Coronary artery (tissue), 2 donors: ENCODE measurements at regions not wholly inside any gene's neighbourhood (a gene's known extent, or its start where the extent isn't known, plus 50 kb on each side); places are given as distances from the start of the nearest gene placed in this dataset.
A peak's percentile ranks its signal among the peaks of the same experiment; 100 is the strongest.
"Not testable (repeated sequence)": the region's sequence is repeated elsewhere in the genome, so short reads cannot be mapped to it uniquely, and the experiment has no call there.

Source experiments
- DNase-seq: peaks from one replicate; pipeline ENCODE4 v3.0.0-alpha.2; 2017; ENCODE audit warnings: low spot score
- H3K27ac ChIP-seq, 2 donors: fragments of 200-600 bp; sonication (generic); one replicate each; pipeline ENCODE4 v1.5.1; 2016 to 2019
- H3K4me3 ChIP-seq: fragments of 200-600 bp; sonication (generic); 2 replicates; pipeline ENCODE4 v1.5.1; 2016; ENCODE audit warnings: mild to moderate bottlenecking, moderate library complexity
- TF ChIP-seq, protein P1 (sequence below): fragments of 200-600 bp; sonication (generic); IDR thresholded peaks from one replicate; pipeline ENCODE4 v1.5.1; 2019; ENCODE audit warnings: antibody characterized with exemption

DNA sequence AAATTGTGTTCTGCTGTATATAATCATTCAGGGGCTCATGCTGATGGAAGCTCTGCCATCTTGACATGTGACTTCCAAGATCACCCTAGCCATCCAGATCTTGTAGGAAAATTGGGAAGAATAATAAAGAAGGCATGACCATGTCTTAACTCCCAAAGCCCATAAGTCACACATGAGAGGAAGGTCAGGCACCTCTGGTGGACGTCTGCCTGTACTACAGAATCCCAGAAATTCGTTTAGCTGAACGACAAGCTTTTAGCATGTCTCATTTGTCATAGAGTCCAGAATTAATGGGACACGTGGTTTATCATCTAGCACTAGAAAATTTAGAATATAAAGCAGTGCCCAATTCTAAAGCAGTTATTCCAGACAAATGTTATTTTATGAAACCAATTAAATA lies 212.7 kb downstream of the CENPC start:
- TF ChIP-seq, protein P1, sequence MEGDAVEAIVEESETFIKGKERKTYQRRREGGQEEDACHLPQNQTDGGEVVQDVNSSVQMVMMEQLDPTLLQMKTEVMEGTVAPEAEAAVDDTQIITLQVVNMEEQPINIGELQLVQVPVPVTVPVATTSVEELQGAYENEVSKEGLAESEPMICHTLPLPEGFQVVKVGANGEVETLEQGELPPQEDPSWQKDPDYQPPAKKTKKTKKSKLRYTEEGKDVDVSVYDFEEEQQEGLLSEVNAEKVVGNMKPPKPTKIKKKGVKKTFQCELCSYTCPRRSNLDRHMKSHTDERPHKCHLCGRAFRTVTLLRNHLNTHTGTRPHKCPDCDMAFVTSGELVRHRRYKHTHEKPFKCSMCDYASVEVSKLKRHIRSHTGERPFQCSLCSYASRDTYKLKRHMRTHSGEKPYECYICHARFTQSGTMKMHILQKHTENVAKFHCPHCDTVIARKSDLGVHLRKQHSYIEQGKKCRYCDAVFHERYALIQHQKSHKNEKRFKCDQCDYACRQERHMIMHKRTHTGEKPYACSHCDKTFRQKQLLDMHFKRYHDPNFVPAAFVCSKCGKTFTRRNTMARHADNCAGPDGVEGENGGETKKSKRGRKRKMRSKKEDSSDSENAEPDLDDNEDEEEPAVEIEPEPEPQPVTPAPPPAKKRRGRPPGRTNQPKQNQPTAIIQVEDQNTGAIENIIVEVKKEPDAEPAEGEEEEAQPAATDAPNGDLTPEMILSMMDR, result no peak
- H3K4me3 ChIP-seq, result no peak overlapping the region
- DNase-seq, result no peak
- H3K27ac ChIP-seq, result no peak overlapping the region

DNA sequence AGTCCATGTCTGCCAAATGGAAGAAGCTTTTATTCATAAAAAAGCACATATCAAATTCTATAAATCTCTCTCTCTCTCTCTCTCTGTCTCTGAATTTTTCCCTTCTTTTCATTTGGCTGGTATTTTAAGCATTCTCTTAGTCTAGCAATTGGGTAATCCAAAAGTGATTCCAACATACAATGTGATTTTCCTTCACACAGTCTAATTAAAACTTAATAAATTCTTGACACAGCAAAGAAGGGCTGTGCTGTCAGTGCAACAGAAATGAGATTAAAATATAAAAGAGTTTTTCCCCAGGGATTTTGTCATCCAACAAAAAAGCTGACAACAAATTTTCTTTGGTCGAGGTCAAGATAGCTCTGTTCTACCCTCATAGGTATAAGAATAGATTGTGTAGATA lies 216.9 kb downstream of the CENPC start:
- no peak overlapping the region for H3K4me3 ChIP-seq
- H3K27ac ChIP-seq, result no peak overlapping the region
- no peak for DNase-seq
- TF ChIP-seq, protein P1, result no peak

DNA sequence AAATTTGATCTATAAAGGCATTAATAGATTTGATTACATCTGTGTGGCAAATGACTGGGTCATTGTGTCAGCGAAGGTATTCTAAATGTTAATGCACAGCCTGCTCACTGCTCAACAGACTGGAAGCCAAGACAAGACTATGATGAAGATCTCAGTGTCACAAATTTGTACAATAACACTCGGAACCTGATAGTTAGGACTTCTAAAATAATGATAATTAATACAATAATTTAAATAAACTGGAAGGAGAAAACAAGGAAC lies 217.4 kb downstream of the CENPC start:
- Histone ChIP-seq H3K27ac (no peak overlapping the region), H3K4me3 (no peak overlapping the region)
- TF ChIP-seq, protein P1, result no peak
- no peak for DNase-seq

DNA sequence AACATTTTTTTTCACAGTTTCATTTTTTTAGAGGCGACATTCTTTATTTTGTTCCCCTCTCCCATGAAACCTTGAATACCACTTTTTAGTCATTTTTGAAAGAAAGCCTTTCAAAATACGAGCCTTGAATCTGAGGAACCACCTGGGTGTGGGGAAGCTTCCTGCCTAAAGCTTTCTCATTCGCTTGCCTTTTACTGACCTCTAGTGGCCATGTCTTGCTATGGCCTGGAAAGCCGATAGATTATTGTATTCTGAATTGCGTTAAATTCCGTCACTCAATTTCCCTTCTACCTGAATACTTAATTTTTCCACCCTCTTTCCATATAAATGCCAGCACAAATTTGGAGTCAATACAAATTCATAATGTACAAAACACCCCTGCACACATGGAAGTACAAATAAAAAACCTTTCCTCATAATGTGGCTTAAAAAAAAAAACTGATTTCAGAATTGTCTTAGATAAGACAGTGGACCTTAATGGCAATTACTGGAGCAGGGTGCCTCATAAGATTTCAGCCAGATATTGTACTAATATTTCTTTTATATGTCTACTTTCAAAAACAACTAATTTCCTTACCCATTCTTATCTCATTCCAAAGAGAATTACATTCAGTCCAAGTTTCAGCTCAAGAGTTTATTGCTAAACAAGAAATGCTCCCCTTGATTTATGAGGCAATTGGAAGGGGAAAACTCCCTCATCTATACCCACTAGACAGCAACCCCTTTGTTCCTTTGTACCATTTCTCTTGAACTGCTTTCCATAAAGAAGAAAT lies 217.9 kb downstream of the CENPC start:
- Histone ChIP-seq H3K4me3 (no peak overlapping the region), H3K27ac (no peak overlapping the region)
- no peak for DNase-seq
- TF ChIP-seq, protein P1, result peak; percentile 71

DNA sequence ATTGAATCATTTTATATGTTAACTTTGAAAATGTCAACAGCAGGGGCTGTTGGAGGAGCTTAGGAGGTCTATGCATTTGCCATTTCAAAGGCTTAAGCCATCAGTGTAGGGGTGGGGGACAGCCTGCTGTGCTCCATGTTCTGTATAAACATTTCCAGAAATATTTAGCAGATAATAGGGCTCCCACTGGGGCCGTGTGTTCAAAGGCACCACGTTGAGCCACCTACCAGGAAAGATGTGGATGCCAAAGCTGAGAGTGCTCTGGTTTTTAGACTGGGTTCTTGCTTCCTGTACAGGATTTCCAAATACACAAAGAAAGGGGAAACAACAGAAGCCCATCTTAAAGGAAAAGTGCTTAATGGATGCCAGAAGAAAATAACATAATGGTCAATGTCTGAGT lies 219.5 kb downstream of the CENPC start:
- Histone ChIP-seq H3K4me3 (no peak overlapping the region), H3K27ac (no peak overlapping the region)
- TF ChIP-seq, protein P1, result no peak
- DNase-seq, result no peak

DNA sequence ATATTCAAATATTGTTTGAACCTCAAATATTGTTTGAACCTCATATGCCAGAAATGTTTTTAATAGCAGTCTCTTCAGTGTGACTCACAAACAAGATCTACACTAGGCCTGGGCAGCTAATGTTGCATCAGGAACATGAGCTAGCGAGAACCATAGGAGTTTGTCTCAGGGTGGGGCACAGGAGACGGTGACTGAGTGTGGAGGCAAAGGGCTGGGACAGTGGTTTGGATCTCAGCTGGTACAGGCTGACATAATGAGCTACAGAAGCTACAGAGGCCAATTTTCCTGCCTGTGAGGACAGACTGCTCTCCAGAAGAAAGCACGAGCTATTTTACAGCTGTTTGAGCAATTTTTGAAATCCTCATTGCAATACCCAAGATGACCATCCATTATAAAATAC lies 224.7 kb downstream of the CENPC start:
- H3K27ac ChIP-seq, result no peak overlapping the region
- no peak overlapping the region for H3K4me3 ChIP-seq
- no peak for DNase-seq
- TF ChIP-seq, protein P1, result no peak

DNA sequence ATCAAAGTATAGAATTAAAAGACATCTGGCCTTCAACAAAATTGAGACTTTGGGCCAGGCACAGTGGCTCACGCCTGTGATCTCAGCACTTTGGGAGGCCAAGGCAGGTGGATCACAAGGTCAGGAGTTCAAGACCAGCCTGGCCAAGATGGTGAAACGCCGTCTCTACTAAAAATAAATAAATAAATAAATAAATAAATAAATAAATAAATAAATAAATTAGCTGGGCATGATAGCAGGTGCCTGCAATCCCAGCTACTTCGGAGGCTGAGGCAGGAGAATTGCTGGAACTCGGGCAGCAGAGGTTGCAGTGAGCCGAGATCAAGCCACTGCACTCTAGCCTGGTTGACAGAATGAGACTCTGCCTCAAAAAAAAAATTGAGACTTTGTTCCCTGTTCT lies 225.7 kb downstream of the CENPC start:
- H3K27ac ChIP-seq, DNase-seq, H3K4me3 ChIP-seq: not testable (repeated sequence)

DNA sequence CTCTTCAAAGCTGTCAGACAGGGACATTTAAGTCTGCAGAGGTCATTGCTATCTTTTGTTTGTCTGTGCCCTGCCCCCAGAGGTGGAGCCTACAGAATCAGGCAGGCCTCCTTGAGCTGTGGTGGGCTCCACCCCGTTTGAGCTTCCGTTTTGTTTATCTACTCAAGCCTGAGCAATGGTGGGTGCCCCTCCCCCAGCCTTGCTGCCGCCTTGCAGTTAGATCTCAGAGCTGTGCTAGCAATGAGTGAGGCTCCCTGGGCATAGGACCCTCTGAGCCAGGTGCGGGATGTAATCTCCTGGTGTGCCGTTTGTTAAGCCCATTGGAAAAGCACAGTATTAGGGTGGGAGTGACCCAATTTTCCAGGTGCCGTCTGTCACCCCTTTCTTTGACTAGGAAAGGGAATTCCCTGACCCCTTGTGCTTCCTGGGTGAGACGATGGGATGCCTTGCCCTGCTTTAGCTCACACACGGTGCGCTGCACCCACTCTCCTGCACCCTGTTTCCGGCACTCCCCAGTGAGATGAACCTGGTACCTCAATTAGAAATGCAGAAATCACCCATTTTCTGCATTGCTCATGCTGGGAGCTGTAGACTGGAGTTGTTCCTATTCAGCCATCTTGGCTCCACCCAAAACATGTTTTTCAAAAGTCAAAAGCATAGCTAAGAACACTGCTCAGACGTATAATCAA lies 244.7 kb downstream of the CENPC start:
- H3K4me3 ChIP-seq, H3K27ac ChIP-seq, DNase-seq: not testable (repeated sequence)
